ENCODE measurements at regions not wholly inside any gene's neighbourhood (a gene's known extent, or its start where the extent isn't known, plus 50 kb on each side); places are given as distances from the start of the nearest gene placed in this dataset.

GRCh38 chr1:81349194-81349965 is 451.4 kb upstream of the ADGRL2 start:
- DNase-seq (ENCODE audit: low spot score) = no peak
- in situ Hi-C loops (cut with MboI; ENCODE audit: low sequenced_read_pairs, unreplicated experiment) = no loop called here
- TF ChIP-seq CTCF (IDR thresholded peaks at IDR 0.05; ENCODE audit: borderline replicate concordance, control extremely low read depth, extremely low read depth, insufficient read depth, missing control alignments) = no peak

- DNase-seq (ENCODE audit: low spot score) = no peak
- no peak for TF ChIP-seq CTCF (IDR thresholded peaks at IDR 0.05; ENCODE audit: borderline replicate concordance, control extremely low read depth, extremely low read depth, insufficient read depth, missing control alignments)
- in situ Hi-C loops (cut with MboI; ENCODE audit: low sequenced_read_pairs, unreplicated experiment) = no loop called here
Observed at GRCh38 chr1:81345110-81345509, 455.6 kb upstream of the ADGRL2 start.

DNA sequence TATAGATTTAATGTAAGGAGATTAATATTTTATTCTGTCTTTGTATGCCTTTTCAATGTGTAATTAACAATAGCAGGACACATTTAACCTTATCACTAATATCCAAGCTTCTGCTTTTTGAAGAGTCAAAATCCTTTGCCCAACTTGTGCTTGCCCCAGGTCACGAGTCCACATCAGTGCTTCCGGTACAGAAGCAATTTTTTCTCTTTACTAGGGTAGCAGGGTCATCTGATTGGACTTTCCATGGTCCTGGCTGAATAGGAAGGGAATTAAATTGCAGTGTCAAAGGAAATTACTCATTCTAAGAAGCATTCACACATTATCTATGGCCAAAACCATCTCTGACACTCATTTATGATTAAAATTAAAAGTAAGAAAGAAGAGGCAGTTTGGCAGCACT is 460.5 kb upstream of the ADGRL2 start:
- in situ Hi-C loops (cut with MboI; ENCODE audit: low sequenced_read_pairs, unreplicated experiment) = no loop called here
- DNase-seq (ENCODE audit: low spot score) = no peak
- no peak for TF ChIP-seq CTCF (IDR thresholded peaks at IDR 0.05; ENCODE audit: borderline replicate concordance, control extremely low read depth, extremely low read depth, insufficient read depth, missing control alignments)

DNA sequence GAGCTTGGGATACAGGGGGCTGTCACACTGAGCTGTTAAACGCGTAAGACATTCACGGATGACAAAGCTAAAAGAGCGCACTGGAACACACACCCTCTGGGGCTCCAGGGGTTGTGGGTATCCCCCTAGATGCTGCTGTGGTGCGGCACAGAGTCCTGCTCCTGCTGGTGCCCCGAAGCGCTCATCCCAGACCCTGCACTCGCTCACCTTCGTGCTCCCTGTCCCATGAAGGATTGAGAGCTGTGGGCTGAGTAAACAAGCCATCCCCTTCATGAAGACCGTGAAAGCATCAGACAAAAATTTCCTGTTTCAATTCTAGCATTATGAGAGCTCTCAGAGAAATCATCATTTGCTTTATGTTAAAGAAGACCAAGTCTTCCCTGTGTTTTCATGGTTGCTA is 463.5 kb upstream of the ADGRL2 start:
- no peak for TF ChIP-seq CTCF (IDR thresholded peaks at IDR 0.05; ENCODE audit: borderline replicate concordance, control extremely low read depth, extremely low read depth, insufficient read depth, missing control alignments)
- no peak for DNase-seq (ENCODE audit: low spot score)
- in situ Hi-C loops (cut with MboI; ENCODE audit: low sequenced_read_pairs, unreplicated experiment) = no loop called here

- TF ChIP-seq CTCF (IDR thresholded peaks at IDR 0.05; ENCODE audit: borderline replicate concordance, control extremely low read depth, extremely low read depth, insufficient read depth, missing control alignments) = no peak
- in situ Hi-C loops (cut with MboI; ENCODE audit: low sequenced_read_pairs, unreplicated experiment) = no loop called here
- no peak for DNase-seq (ENCODE audit: low spot score)
Observed at GRCh38 chr1:81335876-81336275, 464.9 kb upstream of the ADGRL2 start.

GRCh38 chr1:81330521-81330920 is 470.2 kb upstream of the ADGRL2 start:
- in situ Hi-C loops (cut with MboI; ENCODE audit: low sequenced_read_pairs, unreplicated experiment) = no loop called here
- no peak for TF ChIP-seq CTCF (IDR thresholded peaks at IDR 0.05; ENCODE audit: borderline replicate concordance, control extremely low read depth, extremely low read depth, insufficient read depth, missing control alignments)
- no peak for DNase-seq (ENCODE audit: low spot score)
